ENCODE measurements at regions not wholly inside any gene's neighbourhood (a gene's known extent, or its start where the extent isn't known, plus 50 kb on each side); places are given as distances from the start of the nearest gene placed in this dataset.
A peak's percentile ranks its signal among the peaks of the same experiment; 100 is the strongest.

DNA sequence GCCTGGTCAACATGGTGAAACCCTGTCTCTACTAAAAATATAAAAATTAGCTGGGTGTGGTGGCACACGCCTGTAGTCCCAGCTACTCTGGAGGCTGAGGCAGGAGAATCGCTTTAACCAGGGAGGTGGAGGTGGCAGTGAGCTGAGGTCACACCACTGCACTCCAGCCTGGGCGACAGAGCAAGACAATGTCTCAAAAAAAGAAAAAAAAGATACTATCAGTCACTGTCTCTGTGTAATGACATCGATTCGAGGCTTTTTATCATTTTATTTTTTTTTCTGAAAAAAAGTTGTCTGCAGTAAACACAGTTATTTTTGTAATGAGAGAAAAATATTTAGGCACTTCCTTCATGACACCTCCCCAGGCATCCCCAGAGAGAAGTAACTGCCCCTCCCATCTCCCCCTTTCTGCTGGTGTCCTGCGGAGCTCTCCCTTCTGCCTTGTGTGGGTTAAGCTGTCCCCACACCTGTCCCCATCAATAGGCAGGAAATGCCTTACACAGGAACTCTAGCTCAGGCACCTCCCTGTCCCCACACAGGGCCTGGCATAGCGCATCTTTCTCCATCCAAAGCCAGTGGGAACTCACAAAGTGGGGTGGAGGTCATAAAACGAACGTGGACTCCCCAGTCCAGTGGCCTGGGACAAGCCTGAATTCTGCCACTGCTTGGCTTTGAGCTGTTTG is 132.0 kb downstream of the SYF2 start:
- DNase-seq = no peak

DNA sequence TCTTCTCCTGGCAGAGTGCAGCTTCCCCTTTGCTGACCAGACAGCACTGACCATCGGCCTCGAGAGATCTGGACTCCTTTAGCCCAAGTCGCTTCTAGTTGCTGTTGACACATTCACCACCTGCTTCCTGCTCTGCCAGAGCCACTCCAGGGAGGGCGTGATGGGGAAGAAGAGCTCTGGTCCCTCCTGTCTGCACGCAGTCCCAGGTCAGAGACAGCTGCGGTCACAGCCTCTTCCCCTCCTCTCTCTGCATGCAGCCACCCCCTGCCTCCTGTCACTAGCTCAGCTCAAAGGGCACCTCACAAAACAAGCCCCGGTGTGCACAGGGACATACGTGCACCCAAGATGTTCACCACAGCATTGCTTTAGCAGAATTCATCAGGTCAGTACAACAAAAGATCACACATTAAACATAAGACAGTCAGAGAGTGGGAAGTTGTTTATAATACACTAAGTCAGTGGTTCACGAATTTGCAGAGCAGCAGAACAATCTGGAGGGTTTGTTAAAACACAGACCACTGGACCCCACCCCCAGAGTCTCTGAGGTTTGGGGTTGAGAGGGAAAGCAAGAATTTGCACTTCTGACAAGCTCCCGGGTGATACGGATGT is 132.9 kb downstream of the SYF2 start:
- peak; percentile 32 for DNase-seq

GRCh38 chr1:25098717-25099116 is 133.6 kb downstream of the SYF2 start:
- no peak for DNase-seq

DNA sequence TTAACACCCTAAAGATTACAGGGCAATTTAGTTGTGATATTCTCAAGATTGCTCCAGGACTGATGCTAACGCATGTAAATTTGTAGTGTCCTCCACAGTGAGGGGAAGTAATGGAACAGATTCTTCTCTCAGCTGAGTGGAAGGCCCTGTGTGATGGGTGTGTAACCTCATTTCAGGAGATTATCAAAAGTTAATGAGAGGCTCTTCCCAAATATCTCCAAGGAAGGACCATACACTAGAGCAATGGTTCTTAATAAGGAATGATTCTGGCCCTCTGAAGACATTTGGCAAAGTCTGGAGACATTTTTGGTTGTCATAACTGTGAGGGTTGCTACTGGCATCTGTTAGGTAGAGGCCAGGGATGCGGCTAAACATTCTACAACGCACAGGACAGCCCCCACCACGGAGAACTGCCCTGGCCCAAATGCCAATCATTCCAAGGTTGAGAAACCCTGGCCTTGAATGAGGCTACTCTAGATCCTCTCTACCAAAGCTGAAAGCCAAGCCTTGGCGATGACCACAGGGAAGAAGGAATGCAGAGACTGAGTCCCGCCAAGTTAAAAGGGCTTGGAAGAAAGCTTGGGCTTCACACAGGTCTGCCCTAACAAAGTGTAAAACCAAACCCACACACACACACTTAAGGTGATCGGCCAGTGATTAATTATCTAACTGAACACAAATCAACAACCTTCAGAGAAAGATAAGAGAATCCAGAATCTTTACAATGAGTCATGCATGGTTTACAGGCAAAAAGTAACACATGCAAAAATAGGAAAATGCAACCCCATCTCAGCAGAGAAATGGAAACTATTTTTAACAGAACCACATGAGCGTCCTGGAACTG is 135.8 kb downstream of the SYF2 start:
- no peak for DNase-seq

GRCh38 chr1:25095635-25096200 is 136.6 kb downstream of the SYF2 start:
- no peak for DNase-seq

GRCh38 chr1:25094995-25095394 is 137.3 kb downstream of the SYF2 start:
- DNase-seq = no peak

DNA sequence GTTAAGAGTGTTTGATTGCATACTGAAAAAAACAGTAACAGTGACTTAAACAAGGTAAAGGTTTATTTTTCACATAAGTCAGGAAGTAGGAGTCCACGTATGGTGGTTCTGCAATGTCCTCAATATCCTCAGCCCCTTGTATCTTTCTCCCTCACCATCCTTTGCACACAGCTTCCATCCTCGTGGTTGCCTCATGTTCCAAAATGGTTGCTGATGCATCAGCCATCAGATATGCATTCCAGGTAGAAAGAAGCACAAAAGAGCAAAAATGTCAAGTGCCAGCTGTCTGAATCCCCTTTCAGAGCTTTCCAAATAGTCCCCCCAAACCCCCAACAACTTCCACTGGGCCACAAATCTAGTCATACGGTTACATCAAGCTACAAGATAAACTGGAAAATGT is 138.1 kb downstream of the SYF2 start:
- no peak for DNase-seq

DNA sequence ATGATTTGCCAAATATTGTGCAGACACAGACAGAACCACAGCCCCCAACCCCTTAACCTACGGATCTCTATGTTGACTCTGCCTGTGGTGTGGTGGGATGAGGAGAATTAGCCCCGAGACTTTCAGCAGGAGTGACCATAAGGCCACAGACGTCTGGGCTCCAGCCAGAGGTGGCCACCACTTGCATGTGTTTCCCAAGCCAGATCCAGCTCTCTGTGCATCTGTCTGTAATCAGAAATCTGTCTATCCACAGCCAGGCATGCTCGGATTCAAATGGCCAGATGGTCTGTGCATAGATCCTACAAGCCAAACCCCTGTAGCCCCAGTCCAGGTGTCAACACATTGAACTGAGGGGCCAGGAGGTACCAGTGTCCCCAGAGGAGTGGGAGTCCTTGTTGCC is 140.6 kb downstream of the SYF2 start:
- DNase-seq = no peak

- DNase-seq = no peak
These were observed 141.4 kb downstream of the SYF2 start for GRCh38 chr1:25090707-25091422.

DNA sequence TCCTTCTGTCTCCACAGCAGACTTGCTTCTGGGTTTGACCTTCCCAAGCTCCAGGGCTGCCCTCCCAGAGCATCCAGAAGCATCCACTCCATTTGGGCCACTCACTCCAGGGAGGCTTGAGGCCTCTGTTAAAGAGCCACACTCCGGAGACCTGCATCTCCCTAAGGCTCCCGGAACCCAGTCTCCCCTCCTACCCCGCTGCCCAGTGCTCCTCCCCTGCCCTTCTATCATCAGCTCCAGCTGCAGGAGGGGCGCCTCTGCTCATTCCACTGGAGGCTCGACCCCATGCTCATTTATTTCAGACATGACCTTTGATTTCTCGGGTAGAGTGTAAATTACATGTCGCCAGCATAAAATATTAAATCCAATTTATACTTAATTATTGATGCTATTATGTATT is 142.5 kb downstream of the SYF2 start:
- no peak for DNase-seq

DNA sequence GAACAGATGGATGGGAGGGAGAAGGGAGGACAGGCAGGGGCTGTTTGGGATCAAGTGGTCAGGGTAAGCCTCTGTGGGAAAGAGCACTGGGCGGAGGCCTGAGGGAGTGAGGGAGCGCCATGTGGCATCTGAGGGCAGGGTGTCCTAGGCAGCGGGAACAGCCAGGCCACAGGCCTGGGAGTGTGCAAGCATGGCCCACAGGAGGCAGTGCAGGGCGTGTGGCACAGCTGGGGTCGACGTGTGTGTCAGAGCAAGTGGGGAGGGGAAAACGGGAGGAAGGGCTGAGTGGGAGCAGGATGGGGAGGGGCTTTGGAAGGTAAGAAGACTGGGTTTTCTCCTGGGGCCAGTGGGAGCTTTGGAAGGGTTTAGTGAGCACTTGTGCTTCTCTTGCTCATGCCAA is 143.4 kb downstream of the SYF2 start:
- no peak for DNase-seq

DNA sequence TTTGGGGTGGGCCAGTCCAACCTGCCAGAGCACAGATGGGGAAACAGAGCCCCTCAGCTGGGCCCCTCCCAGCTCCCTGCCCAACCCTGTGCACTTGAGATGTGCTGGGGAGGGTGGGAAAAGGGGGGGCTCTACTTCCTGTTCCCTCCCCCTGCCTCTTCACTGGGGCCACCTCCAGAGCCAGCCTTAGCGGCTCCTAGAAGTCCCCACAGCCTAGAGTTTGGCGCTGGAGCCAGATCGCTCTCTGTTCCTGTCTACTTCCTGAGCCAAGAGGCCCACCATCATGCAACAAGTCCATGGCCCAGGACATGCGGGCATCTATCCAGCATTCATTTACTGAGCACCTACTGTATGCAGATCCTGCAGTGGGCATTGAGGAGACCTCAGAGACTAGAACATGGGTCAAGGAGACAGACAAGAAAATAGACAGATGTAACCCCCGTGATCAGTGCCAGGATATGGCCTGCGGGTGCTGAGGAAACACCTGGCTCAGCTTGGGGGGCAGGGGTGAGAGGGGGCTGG is 144.1 kb downstream of the SYF2 start:
- no peak for DNase-seq

GRCh38 chr1:25086518-25087079 is 145.7 kb downstream of the SYF2 start:
- DNase-seq = no peak

DNA sequence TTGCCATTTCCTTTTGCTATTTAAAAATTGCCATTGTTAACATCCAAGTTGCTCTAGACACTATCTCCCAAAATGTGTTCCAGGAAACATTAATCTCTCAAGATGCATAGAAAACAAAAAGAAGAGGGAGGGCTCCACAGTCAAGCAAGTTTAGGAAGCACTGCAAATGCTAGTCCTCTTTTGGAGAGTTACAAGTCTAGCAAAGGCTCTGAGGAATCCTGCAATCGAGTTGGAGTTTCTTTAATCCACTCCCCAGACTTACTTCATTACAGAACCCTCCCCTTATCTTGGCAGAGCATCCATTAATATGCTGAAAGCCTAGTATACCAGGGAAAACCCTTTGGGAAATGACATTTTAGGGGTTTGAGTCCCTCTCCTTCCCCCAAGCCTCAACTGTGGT is 147.9 kb downstream of the SYF2 start:
- no peak for DNase-seq

DNA sequence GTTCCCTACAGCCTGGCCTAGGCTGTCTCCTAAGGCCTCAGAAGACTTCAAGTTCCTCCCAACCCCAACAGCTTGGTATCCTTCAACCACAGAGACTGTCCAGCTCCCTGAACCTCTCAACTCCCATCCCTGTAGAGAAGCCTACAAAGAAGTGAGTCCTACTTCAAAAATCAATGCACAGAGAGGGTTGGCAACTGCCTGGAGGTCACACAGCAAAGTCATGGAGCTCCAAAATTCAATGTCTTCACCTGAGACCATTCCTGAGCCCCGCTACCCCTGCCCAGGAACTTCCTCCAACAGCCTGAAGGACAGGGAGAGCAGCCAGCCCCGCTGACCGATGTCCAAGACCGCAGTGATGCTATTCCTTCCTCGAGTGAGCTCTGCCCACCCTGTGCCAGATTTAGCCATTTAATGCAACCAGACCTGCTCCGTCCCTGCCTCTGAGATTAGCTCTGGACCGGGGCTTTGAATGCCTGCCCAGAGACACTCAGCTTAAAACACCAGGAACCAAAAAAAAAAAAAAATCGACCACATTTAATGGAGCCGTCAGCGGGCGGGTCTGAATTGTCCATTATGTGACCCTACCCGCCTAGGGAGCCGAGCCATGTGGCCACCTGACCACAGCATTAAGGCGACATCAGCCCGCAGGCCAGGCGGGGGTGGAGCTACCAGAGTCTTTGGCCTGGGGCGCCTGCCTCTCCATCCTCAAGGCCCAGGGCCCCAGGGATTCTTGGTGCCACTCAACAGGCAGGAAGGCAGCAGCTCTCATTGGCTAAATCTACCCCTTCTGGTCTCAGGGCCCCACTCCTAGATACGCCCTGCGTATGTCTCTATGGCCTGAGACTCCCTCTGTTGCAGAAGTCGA is 148.6 kb downstream of the SYF2 start:
- DNase-seq = no peak

- DNase-seq = no peak
These were observed 149.3 kb downstream of the SYF2 start for GRCh38 chr1:25082995-25083394.

- no peak for DNase-seq
These were observed 149.9 kb downstream of the SYF2 start for GRCh38 chr1:25082216-25082899.

DNA sequence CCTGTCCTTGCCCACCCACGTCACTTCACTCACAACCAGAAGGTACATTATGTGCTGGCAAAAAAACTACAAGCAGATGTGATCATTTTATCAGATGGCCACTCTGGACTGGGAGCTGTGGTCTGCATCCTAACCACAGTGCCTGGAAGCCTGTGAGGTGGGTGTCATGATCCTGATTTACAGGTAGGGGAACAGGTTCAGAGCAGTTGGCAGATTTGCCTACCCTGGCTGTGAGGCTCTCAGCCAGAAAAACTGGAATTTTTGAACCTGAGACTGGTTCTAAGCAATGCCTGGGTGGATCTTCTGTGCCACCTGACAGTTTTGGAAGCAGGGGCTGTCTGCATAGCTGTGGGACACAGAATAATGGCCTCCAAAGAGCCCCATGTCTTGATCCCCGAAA is 150.8 kb downstream of the SYF2 start:
- no peak for DNase-seq

DNA sequence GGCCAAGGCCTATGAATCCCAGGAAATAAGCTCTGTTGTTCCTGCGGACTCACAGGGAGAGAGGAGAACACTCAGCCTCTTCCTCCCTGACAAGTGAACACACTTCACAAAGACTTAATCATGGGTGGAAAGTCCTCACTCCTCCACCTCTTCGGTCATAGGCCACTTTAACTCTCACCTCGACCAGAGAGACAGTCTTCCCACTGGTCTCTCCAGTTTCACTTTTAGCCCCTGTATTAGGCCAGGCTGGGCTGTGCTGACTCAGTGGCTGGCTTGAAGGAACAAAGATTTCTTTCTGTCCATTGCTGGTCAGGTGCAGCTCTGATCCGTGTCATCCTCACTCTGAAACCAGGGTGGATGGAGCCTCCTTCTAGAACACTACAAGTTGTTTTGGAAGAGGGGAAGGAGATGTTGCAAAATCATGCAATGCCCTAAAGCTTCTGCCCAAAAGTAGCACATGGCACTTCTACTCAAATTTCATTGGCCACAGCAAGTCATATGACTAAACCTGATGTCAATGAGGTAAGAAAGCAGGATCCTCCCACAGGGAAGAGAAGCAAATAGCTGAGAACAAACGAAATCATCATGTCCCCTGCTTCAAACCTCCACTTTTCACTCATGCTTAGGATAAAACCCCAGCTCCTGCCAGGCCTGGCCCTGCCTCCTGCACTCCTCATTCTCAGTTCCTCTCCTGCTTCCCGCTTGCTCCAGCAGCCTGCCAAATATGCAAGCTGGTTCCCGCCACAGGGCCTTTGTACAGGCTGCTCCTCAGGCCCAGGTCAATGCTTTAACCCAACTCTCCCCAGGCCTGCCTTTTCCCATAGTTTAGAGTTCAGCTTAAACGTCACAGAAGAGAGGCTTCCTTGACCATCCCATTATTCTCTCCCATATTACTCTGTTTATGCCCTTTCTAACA is 150.5 kb upstream of the RUNX3 start:
- DNase-seq = no peak

GRCh38 chr1:25079048-25079447 is 149.0 kb upstream of the RUNX3 start:
- DNase-seq = no peak
